Left cardiac atrium (tissue), 2 donors: ENCODE measurements at regions not wholly inside any gene's neighbourhood (a gene's known extent, or its start where the extent isn't known, plus 50 kb on each side); places are given as distances from the start of the nearest gene placed in this dataset.

ENCODE experiments used
- microRNA-seq, 2 donors: library from miRNA; unstranded; fragments of <30 nt; microRNA quantifications; one replicate each; pipeline ENCODE4 v1.2.0, GENCODE V29; 2020
- donor health status: DM: no; HTN: yes; CAD: no; lungs with severe emphysema.
- donor health status: DM: yes; HTN: yes; CAD: no.

Small RNAs in the stretch of these regions (microRNA-seq; reads per million reads assigned to microRNA genes)
- 0 to 0.27 reads per million in 2 donors for gene MIR3144
